Liver (tissue), 3 donors: ENCODE measurements at regions not wholly inside any gene's neighbourhood (a gene's known extent, or its start where the extent isn't known, plus 50 kb on each side); places are given as distances from the start of the nearest gene placed in this dataset.

Experiments used
- EGR1 ChIP-seq, 2 donors: IDR thresholded peaks; 2 replicates each; pipeline ENCODE4 v1.6.1; 2016 to 2018; ENCODE audit warnings: antibody characterized with exemption in 2 of 2, low read depth in 2 of 2
- FOXA1 ChIP-seq: IDR thresholded peaks from 2 replicates; pipeline ENCODE4 v1.6.1; 2016; ENCODE audit warnings: antibody characterized with exemption
- SP1 ChIP-seq: IDR thresholded peaks from 2 replicates; pipeline ENCODE4 v1.6.1; 2018; ENCODE audit warnings: antibody characterized with exemption, mild to moderate bottlenecking
- YY1 ChIP-seq: IDR thresholded peaks from 2 replicates; pipeline ENCODE4 v1.6.1; 2016; ENCODE audit warnings: antibody characterized with exemption, mild to moderate bottlenecking
- TF ChIP-seq, protein P1 (sequence below): IDR thresholded peaks from 2 replicates; pipeline ENCODE4 v1.6.1; 2016; ENCODE audit warnings: antibody characterized with exemption
- TF ChIP-seq, protein P2 (sequence below): fragments of 150-350 bp; IDR thresholded peaks from 2 replicates; pipeline ENCODE4 v1.5.1; 2017; ENCODE audit warnings: improper control_type of control experiment, low read depth, low read length; ENCODE audit not compliant: missing input control
- TF ChIP-seq, protein P3 (sequence below): IDR thresholded peaks from 2 replicates; pipeline ENCODE4 v1.6.1; 2016; ENCODE audit warnings: antibody characterized with exemption
- donor health status: healthy.
- donor health status: healthy.

DNA sequence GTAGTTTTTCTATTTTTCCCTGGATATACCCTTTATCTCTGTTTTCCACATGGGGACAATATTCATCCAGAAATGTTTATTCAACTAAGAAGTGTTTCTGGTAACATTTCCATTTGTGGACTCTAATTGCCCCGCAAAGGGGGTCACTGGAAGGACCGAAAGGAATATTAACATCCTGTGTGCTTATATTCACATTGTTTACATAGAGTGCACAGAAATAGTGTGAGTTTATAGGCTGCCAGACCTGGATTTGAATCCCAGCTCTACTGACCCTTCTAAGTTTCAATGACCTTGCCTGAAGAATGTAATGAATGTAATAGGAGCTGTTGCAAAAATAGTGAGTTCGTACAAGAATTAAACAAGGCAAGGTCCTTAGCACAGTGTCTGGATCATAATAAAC is 152.9 kb upstream of the NCKAP5 start:
- TF ChIP-seq, protein P1, sequence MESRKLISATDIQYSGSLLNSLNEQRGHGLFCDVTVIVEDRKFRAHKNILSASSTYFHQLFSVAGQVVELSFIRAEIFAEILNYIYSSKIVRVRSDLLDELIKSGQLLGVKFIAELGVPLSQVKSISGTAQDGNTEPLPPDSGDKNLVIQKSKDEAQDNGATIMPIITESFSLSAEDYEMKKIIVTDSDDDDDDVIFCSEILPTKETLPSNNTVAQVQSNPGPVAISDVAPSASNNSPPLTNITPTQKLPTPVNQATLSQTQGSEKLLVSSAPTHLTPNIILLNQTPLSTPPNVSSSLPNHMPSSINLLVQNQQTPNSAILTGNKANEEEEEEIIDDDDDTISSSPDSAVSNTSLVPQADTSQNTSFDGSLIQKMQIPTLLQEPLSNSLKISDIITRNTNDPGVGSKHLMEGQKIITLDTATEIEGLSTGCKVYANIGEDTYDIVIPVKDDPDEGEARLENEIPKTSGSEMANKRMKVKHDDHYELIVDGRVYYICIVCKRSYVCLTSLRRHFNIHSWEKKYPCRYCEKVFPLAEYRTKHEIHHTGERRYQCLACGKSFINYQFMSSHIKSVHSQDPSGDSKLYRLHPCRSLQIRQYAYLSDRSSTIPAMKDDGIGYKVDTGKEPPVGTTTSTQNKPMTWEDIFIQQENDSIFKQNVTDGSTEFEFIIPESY: no peak
- TF ChIP-seq, protein P2, sequence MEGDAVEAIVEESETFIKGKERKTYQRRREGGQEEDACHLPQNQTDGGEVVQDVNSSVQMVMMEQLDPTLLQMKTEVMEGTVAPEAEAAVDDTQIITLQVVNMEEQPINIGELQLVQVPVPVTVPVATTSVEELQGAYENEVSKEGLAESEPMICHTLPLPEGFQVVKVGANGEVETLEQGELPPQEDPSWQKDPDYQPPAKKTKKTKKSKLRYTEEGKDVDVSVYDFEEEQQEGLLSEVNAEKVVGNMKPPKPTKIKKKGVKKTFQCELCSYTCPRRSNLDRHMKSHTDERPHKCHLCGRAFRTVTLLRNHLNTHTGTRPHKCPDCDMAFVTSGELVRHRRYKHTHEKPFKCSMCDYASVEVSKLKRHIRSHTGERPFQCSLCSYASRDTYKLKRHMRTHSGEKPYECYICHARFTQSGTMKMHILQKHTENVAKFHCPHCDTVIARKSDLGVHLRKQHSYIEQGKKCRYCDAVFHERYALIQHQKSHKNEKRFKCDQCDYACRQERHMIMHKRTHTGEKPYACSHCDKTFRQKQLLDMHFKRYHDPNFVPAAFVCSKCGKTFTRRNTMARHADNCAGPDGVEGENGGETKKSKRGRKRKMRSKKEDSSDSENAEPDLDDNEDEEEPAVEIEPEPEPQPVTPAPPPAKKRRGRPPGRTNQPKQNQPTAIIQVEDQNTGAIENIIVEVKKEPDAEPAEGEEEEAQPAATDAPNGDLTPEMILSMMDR: no peak
- no peak for TF ChIP-seq FOXA1
- TF ChIP-seq EGR1 (IDR thresholded peaks at IDR 0.05; ENCODE audit: low read depth in 2 of 2): no peak
- TF ChIP-seq, protein P3, sequence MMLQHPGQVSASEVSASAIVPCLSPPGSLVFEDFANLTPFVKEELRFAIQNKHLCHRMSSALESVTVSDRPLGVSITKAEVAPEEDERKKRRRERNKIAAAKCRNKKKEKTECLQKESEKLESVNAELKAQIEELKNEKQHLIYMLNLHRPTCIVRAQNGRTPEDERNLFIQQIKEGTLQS: no peak
- TF ChIP-seq SP1: peak; percentile 53
- TF ChIP-seq YY1: no peak
